ENCODE measurements at regions not wholly inside any gene's neighbourhood (a gene's known extent, or its start where the extent isn't known, plus 50 kb on each side); places are given as distances from the start of the nearest gene placed in this dataset.

GRCh38 chr3:144437989-144438388 lies 466.4 kb downstream of the DIPK2A start:
- Histone ChIP-seq H3K27me3 (ENCODE audit: insufficient read depth, low read length) (no peaks in the 10 kb centered on the region), H3K9me3 (ENCODE audit: low read length) (no peaks in the 10 kb centered on the region), H3K4me3 (ENCODE audit: low read length) (no peak overlapping the region), H3K36me3 (ENCODE audit: insufficient read depth, low read length) (no peaks in the 10 kb centered on the region), H3K4me1 (ENCODE audit: insufficient read depth, low read length) (no peaks in the 10 kb centered on the region), H2AFZ (ENCODE audit: low read depth, low read length) (no peak overlapping the region)

GRCh38 chr3:144444061-144444460 lies 472.4 kb downstream of the DIPK2A start:
- Histone ChIP-seq H3K4me3 (ENCODE audit: low read length) (no peak overlapping the region), H3K27me3 (ENCODE audit: insufficient read depth, low read length) (no peaks in the 10 kb centered on the region), H3K36me3 (ENCODE audit: insufficient read depth, low read length) (no peaks in the 10 kb centered on the region), H3K4me1 (ENCODE audit: insufficient read depth, low read length) (no peaks in the 10 kb centered on the region), H3K9me3 (ENCODE audit: low read length) (no peaks in the 10 kb centered on the region), H2AFZ (ENCODE audit: low read depth, low read length) (no peak overlapping the region)

GRCh38 chr3:144444546-144444945 lies 472.9 kb downstream of the DIPK2A start:
- H3K9me3 ChIP-seq (ENCODE audit: low read length): no peaks in the 10 kb centered on the region
- no peaks in the 10 kb centered on the region for H3K27me3 ChIP-seq (ENCODE audit: insufficient read depth, low read length)
- H3K4me3 ChIP-seq (ENCODE audit: low read length): no peak overlapping the region
- no peaks in the 10 kb centered on the region for H3K4me1 ChIP-seq (ENCODE audit: insufficient read depth, low read length)
- H3K36me3 ChIP-seq (ENCODE audit: insufficient read depth, low read length): no peaks in the 10 kb centered on the region
- no peak overlapping the region for H2AFZ ChIP-seq (ENCODE audit: low read depth, low read length)

DNA sequence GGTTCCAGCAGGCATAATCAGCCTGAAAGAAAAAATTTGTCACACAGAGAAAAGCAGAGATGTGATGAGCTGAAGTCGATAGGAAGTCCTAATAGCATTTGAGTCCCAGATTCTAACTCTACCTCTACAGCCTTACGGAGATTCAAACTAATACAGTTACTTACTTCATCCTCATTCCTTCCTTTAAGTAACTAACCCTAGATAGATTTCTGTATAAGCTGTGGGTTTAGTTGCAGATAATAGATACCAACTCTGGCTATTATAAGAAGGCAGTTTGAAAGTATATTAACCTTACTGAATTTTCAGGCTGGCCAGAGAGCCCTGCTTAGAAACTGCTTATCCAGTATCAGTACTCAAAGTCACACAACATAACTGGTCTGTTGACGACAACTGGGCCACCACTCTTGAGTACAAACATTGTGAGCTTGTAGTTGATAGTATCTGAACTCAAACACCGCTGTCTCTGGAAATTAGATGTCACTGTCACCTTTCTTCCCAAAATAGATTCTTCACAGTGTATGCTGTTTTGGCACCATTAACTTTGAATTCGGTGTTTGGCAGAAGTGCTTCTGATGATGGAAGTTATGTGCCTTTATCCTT lies 484.3 kb downstream of the DIPK2A start:
- no peaks in the 10 kb centered on the region for H3K4me1 ChIP-seq (ENCODE audit: insufficient read depth, low read length)

GRCh38 chr3:144457758-144458157 lies 486.1 kb downstream of the DIPK2A start:
- no peaks in the 10 kb centered on the region for H3K36me3 ChIP-seq (ENCODE audit: insufficient read depth, low read length)
- no peaks in the 10 kb centered on the region for H3K9me3 ChIP-seq (ENCODE audit: low read length)
- H2AFZ ChIP-seq (ENCODE audit: low read depth, low read length): no peak overlapping the region

More for the DNA sequence above, 484.3 kb downstream of the DIPK2A start:
- no peaks in the 10 kb centered on the region for H3K27me3 ChIP-seq (ENCODE audit: insufficient read depth, low read length)
- no peaks in the 10 kb centered on the region for H3K36me3 ChIP-seq (ENCODE audit: insufficient read depth, low read length)
- H3K9me3 ChIP-seq (ENCODE audit: low read length): no peaks in the 10 kb centered on the region
- no peak overlapping the region for H3K4me3 ChIP-seq (ENCODE audit: low read length)
- no peak overlapping the region for H2AFZ ChIP-seq (ENCODE audit: low read depth, low read length)

DNA sequence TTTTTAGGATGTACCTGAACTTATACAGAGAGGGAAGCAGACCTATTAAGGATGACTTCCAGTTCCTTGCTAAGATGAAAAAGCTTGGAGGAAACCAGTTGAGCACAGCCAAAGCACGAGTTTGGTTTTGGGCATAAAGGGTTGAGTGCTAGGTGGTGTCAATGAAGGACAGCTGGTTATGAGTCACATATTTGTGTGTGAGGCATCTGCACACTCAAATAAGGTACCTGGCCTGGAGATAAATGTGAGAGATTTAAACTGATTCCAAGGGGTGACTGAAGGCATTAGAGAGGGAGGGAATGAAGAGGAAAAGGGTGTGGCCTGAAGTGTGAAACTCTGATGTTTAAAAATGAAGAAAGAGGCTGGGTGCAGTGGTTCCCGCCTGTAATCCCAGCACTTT lies 486.7 kb downstream of the DIPK2A start:
- Histone ChIP-seq H3K36me3 (ENCODE audit: insufficient read depth, low read length) (no peaks in the 10 kb centered on the region), H2AFZ (ENCODE audit: low read depth, low read length) (no peak overlapping the region)

More at GRCh38 chr3:144457758-144458157, 486.1 kb downstream of the DIPK2A start:
- no peak overlapping the region for H3K4me3 ChIP-seq (ENCODE audit: low read length)
- no peaks in the 10 kb centered on the region for H3K4me1 ChIP-seq (ENCODE audit: insufficient read depth, low read length)
- no peaks in the 10 kb centered on the region for H3K27me3 ChIP-seq (ENCODE audit: insufficient read depth, low read length)

DNA sequence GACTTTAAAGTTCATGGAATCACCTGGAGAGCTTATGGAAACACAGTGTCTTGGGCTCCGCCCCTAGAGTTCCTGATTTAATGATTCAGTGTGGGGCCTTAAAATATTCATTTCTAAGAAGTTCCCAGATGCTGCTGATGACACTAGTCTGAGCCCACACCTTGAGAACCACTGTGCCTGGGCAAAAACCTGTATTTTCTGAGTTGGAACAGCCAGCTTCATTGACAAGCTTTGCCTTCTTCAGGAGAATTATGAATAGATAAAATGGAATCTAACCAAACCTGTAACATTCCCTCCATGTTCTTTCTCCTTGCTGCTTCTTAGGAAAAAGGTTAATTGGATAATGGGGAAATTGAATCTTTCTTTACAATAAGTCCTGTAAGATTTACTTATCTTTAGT lies 490.7 kb downstream of the DIPK2A start:
- Histone ChIP-seq H3K4me1 (ENCODE audit: insufficient read depth, low read length) (no peaks in the 10 kb centered on the region), H3K27me3 (ENCODE audit: insufficient read depth, low read length) (no peaks in the 10 kb centered on the region), H3K9me3 (ENCODE audit: low read length) (no peaks in the 10 kb centered on the region), H3K4me3 (ENCODE audit: low read length) (no peak overlapping the region), H3K36me3 (ENCODE audit: insufficient read depth, low read length) (no peaks in the 10 kb centered on the region), H2AFZ (ENCODE audit: low read depth, low read length) (no peak overlapping the region)

More for the DNA sequence above, 486.7 kb downstream of the DIPK2A start:
- Histone ChIP-seq H3K4me3 (ENCODE audit: low read length) (no peak overlapping the region), H3K4me1 (ENCODE audit: insufficient read depth, low read length) (no peaks in the 10 kb centered on the region), H3K27me3 (ENCODE audit: insufficient read depth, low read length) (no peaks in the 10 kb centered on the region), H3K9me3 (ENCODE audit: low read length) (no peaks in the 10 kb centered on the region)

DNA sequence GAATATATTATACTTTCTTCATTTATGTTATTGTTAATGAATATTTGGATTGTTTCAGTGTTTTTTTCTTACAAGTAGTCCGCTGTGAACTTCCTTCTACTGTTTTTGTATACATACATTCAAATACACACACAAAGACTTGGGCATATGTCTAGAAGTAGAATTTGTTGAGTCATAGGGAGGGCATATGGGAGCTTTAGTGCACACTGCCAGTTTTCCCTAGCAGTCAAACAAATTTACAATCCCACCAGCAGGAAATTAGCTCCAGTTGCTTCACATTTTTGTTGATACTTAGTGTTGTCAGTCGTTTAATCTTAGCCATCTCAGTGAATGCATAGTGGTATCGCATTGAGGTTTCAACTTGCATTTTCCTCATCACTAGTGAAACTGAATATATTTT lies 492.3 kb downstream of the DIPK2A start:
- Histone ChIP-seq H3K9me3 (ENCODE audit: low read length) (no peaks in the 10 kb centered on the region), H3K4me1 (ENCODE audit: insufficient read depth, low read length) (no peaks in the 10 kb centered on the region), H3K36me3 (ENCODE audit: insufficient read depth, low read length) (no peaks in the 10 kb centered on the region)

GRCh38 chr3:144466114-144466513 lies 494.5 kb downstream of the DIPK2A start:
- Histone ChIP-seq H3K9me3 (ENCODE audit: low read length) (no peaks in the 10 kb centered on the region), H3K4me1 (ENCODE audit: insufficient read depth, low read length) (no peaks in the 10 kb centered on the region), H3K27me3 (ENCODE audit: insufficient read depth, low read length) (no peaks in the 10 kb centered on the region), H2AFZ (ENCODE audit: low read depth, low read length) (no peak overlapping the region), H3K36me3 (ENCODE audit: insufficient read depth, low read length) (no peaks in the 10 kb centered on the region), H3K4me3 (ENCODE audit: low read length) (no peak overlapping the region)

More for the DNA sequence above, 492.3 kb downstream of the DIPK2A start:
- H3K4me3 ChIP-seq (ENCODE audit: low read length): no peak overlapping the region
- no peak overlapping the region for H2AFZ ChIP-seq (ENCODE audit: low read depth, low read length)
- H3K27me3 ChIP-seq (ENCODE audit: insufficient read depth, low read length): no peaks in the 10 kb centered on the region

DNA sequence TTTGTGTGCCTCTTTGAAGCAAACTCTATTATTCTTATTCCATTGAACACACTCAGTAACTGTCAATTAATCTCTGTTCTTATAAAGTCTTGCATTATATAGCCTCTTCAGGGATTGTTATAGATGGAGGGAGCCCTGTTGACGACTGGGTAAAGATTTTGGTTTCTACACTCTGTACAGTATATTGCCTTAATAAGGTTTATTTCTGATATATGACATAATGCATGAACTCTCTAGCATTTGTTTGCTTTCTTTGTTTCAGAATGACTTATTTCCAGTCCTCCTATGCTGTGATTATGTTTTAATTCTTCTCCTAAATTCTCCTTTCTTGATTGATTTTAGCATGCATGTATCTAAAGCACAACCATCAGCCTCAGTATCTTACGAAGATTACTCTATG lies 494.9 kb downstream of the DIPK2A start:
- H3K4me3 ChIP-seq (ENCODE audit: low read length): no peak overlapping the region

DNA sequence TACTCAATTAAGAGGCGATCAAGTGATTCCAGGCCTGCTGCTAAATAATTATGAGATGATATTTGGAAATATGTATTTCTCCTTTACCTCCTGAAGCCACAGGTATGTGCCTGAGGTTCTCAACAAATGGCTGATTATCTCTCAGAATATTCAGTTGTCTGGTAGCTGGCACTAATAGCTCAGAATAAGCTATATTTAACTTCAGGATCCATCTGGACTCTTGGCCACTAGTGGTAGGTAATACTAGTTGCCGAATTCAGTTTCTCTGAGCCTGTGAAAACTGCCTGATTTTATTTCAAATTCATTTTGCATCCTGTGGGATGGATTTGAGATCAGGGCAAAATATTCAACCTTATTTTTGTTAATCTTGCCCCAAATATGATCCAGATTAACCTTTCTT lies 499.0 kb downstream of the DIPK2A start:
- H2AFZ ChIP-seq (ENCODE audit: low read depth, low read length): no peak overlapping the region
- H3K4me3 ChIP-seq (ENCODE audit: low read length): no peak overlapping the region
- H3K9me3 ChIP-seq (ENCODE audit: low read length): no peaks in the 10 kb centered on the region
- H3K27me3 ChIP-seq (ENCODE audit: insufficient read depth, low read length): no peaks in the 10 kb centered on the region
- H3K4me1 ChIP-seq (ENCODE audit: insufficient read depth, low read length): no peaks in the 10 kb centered on the region
- H3K36me3 ChIP-seq (ENCODE audit: insufficient read depth, low read length): no peaks in the 10 kb centered on the region

More for the DNA sequence above, 494.9 kb downstream of the DIPK2A start:
- H3K9me3 ChIP-seq (ENCODE audit: low read length): no peaks in the 10 kb centered on the region
- H3K27me3 ChIP-seq (ENCODE audit: insufficient read depth, low read length): no peaks in the 10 kb centered on the region
- no peak overlapping the region for H2AFZ ChIP-seq (ENCODE audit: low read depth, low read length)
- H3K4me1 ChIP-seq (ENCODE audit: insufficient read depth, low read length): no peaks in the 10 kb centered on the region
- H3K36me3 ChIP-seq (ENCODE audit: insufficient read depth, low read length): no peaks in the 10 kb centered on the region

DNA sequence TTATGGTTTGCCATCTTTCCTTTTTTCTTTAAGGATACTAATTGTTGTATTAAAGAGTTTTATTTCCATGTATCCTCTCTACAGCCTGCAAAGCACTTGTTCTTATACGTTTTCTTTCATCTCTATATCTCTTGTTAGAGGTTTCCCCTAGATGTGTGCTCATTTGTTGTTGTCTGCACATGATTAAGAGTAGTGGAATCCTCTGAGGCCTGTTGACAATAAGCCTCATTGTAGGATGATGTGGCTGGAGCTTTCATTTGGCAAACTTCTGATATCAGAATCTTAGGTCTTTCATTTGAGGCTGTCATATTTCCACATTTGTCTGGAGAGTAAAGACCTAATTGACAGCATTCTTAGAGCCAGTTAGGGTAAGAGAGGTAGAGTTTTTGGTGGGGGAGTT lies 506.0 kb downstream of the DIPK2A start:
- no peaks in the 10 kb centered on the region for H3K36me3 ChIP-seq (ENCODE audit: insufficient read depth, low read length)
- H3K27me3 ChIP-seq (ENCODE audit: insufficient read depth, low read length): no peaks in the 10 kb centered on the region
- no peak overlapping the region for H3K4me3 ChIP-seq (ENCODE audit: low read length)
- H2AFZ ChIP-seq (ENCODE audit: low read depth, low read length): no peak overlapping the region
- no peaks in the 10 kb centered on the region for H3K4me1 ChIP-seq (ENCODE audit: insufficient read depth, low read length)
- peaks cover 2% of the 10 kb centered on the region for H3K9me3 ChIP-seq (ENCODE audit: low read length)

DNA sequence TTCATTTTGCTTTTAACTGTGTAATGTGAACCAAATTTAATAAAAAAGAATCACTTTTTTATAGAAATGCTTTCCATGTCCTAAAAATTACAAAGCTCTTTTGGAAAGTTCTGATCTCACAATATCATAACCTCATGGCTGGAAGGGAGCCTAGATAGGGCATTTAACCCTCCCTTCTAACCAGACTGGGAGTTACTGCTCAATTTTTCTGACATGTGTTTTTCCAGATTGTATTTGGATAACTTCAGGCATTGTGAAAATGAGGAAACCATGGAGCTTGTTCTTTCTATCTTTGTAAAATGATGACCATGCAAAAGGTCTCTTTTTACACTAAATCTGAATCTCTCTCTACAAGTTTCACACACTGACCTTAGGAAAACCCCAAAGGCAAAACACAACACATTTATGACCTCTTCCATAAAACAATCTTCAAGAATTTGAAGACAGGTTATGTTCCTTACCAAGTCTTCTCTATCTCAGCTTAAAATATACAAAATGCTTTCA lies 508.8 kb downstream of the DIPK2A start:
- H3K4me1 ChIP-seq (ENCODE audit: insufficient read depth, low read length): no peaks in the 10 kb centered on the region
- H2AFZ ChIP-seq (ENCODE audit: low read depth, low read length): no peak overlapping the region
- H3K9me3 ChIP-seq (ENCODE audit: low read length): peaks cover 2% of the 10 kb centered on the region
- H3K27me3 ChIP-seq (ENCODE audit: insufficient read depth, low read length): no peaks in the 10 kb centered on the region
- no peak overlapping the region for H3K4me3 ChIP-seq (ENCODE audit: low read length)
- H3K36me3 ChIP-seq (ENCODE audit: insufficient read depth, low read length): no peaks in the 10 kb centered on the region

GRCh38 chr3:144482876-144483275 lies 511.3 kb downstream of the DIPK2A start:
- H3K36me3 ChIP-seq (ENCODE audit: insufficient read depth, low read length): no peaks in the 10 kb centered on the region

More at GRCh38 chr3:144482876-144483275, 511.3 kb downstream of the DIPK2A start:
- no peaks in the 10 kb centered on the region for H3K27me3 ChIP-seq (ENCODE audit: insufficient read depth, low read length)
- H3K4me3 ChIP-seq (ENCODE audit: low read length): no peak overlapping the region
- no peaks in the 10 kb centered on the region for H3K4me1 ChIP-seq (ENCODE audit: insufficient read depth, low read length)
- no peak overlapping the region for H2AFZ ChIP-seq (ENCODE audit: low read depth, low read length)
- peaks cover 2% of the 10 kb centered on the region for H3K9me3 ChIP-seq (ENCODE audit: low read length)
